ENCODE measurements at regions not wholly inside any gene's neighbourhood (a gene's known extent, or its start where the extent isn't known, plus 50 kb on each side); places are given as distances from the start of the nearest gene placed in this dataset.

- H3K4me1 ChIP-seq (ENCODE audit: control insufficient read depth in 3 of 3, insufficient read depth in 3 of 3, low read length in 3 of 3): no peaks in the 10 kb centered on the region
- H3K9ac ChIP-seq (ENCODE audit: low read depth in 1 of 3, low read length in 3 of 3): no peak overlapping the region
- no peaks in the 10 kb centered on the region for H3K36me3 ChIP-seq (ENCODE audit: control insufficient read depth in 3 of 3, insufficient read depth in 3 of 3, low read length in 3 of 3)
- no peak overlapping the region for H3K4me3 ChIP-seq (ENCODE audit: low read length in 3 of 3)
- H3K27me3 ChIP-seq (ENCODE audit: control insufficient read depth in 3 of 3, insufficient read depth in 3 of 3, low read length in 3 of 3): no peaks in the 10 kb centered on the region
- H3K9me3 ChIP-seq (ENCODE audit: control insufficient read depth in 3 of 3, low read length in 3 of 3): no peaks in the 10 kb centered on the region
- no peak overlapping the region for H3K27ac ChIP-seq (ENCODE audit: low read depth, low read length)
Measured at GRCh38 chr4:17152941-17153540, 254.6 kb upstream of the LDB2 start.

GRCh38 chr4:17142232-17142711, 243.8 kb upstream of the LDB2 start:
- H3K9me3 ChIP-seq (ENCODE audit: control insufficient read depth in 3 of 3, low read length in 3 of 3): peaks cover 0 to 2% (median 0%) of the 10 kb centered on the region in 3 donors
- no peaks in the 10 kb centered on the region for H3K4me1 ChIP-seq (ENCODE audit: control insufficient read depth in 3 of 3, insufficient read depth in 3 of 3, low read length in 3 of 3)
- H3K4me3 ChIP-seq (ENCODE audit: low read length in 3 of 3): no peak overlapping the region
- H3K36me3 ChIP-seq (ENCODE audit: control insufficient read depth in 3 of 3, insufficient read depth in 3 of 3, low read length in 3 of 3): no peaks in the 10 kb centered on the region
- no peak overlapping the region for H3K9ac ChIP-seq (ENCODE audit: low read depth in 1 of 3, low read length in 3 of 3)
- no peak overlapping the region for H3K27ac ChIP-seq (ENCODE audit: low read depth, low read length)
- no peaks in the 10 kb centered on the region for H3K27me3 ChIP-seq (ENCODE audit: control insufficient read depth in 3 of 3, insufficient read depth in 3 of 3, low read length in 3 of 3)

- Histone ChIP-seq H3K9ac (ENCODE audit: low read depth in 1 of 3, low read length in 3 of 3) (no peak overlapping the region), H3K27ac (ENCODE audit: low read depth, low read length) (no peak overlapping the region), H3K4me3 (ENCODE audit: low read length in 3 of 3) (no peak overlapping the region), H3K4me1 (ENCODE audit: control insufficient read depth in 3 of 3, insufficient read depth in 3 of 3, low read length in 3 of 3) (no peaks in the 10 kb centered on the region), H3K9me3 (ENCODE audit: control insufficient read depth in 3 of 3, low read length in 3 of 3) (peaks cover 0 to 2% (median 0%) of the 10 kb centered on the region in 3 donors), H3K27me3 (ENCODE audit: control insufficient read depth in 3 of 3, insufficient read depth in 3 of 3, low read length in 3 of 3) (no peaks in the 10 kb centered on the region), H3K36me3 (ENCODE audit: control insufficient read depth in 3 of 3, insufficient read depth in 3 of 3, low read length in 3 of 3) (no peaks in the 10 kb centered on the region)
Measured at GRCh38 chr4:17138847-17139246, 240.4 kb upstream of the LDB2 start.

GRCh38 chr4:17134565-17134964, 236.1 kb upstream of the LDB2 start:
- H3K4me3 ChIP-seq (ENCODE audit: low read length in 3 of 3): no peak overlapping the region
- H3K4me1 ChIP-seq (ENCODE audit: control insufficient read depth in 3 of 3, insufficient read depth in 3 of 3, low read length in 3 of 3): no peaks in the 10 kb centered on the region
- no peak overlapping the region for H3K27ac ChIP-seq (ENCODE audit: low read depth, low read length)
- no peaks in the 10 kb centered on the region for H3K27me3 ChIP-seq (ENCODE audit: control insufficient read depth in 3 of 3, insufficient read depth in 3 of 3, low read length in 3 of 3)
- H3K9ac ChIP-seq (ENCODE audit: low read depth in 1 of 3, low read length in 3 of 3): no peak overlapping the region
- no peaks in the 10 kb centered on the region for H3K36me3 ChIP-seq (ENCODE audit: control insufficient read depth in 3 of 3, insufficient read depth in 3 of 3, low read length in 3 of 3)
- peaks cover 0 to 2% (median 0%) of the 10 kb centered on the region in 3 donors for H3K9me3 ChIP-seq (ENCODE audit: control insufficient read depth in 3 of 3, low read length in 3 of 3)

- Histone ChIP-seq H3K27ac (ENCODE audit: low read depth, low read length) (no peak overlapping the region), H3K4me3 (ENCODE audit: low read length in 3 of 3) (no peak overlapping the region), H3K9me3 (ENCODE audit: control insufficient read depth in 3 of 3, low read length in 3 of 3) (no peaks in the 10 kb centered on the region), H3K27me3 (ENCODE audit: control insufficient read depth in 3 of 3, insufficient read depth in 3 of 3, low read length in 3 of 3) (no peaks in the 10 kb centered on the region), H3K9ac (ENCODE audit: low read depth in 1 of 3, low read length in 3 of 3) (no peak overlapping the region), H3K36me3 (ENCODE audit: control insufficient read depth in 3 of 3, insufficient read depth in 3 of 3, low read length in 3 of 3) (no peaks in the 10 kb centered on the region), H3K4me1 (ENCODE audit: control insufficient read depth in 3 of 3, insufficient read depth in 3 of 3, low read length in 3 of 3) (no peaks in the 10 kb centered on the region)
Measured at GRCh38 chr4:17134100-17134499, 235.7 kb upstream of the LDB2 start.

- H3K4me3 ChIP-seq (ENCODE audit: low read length in 3 of 3): no peak overlapping the region
- H3K9me3 ChIP-seq (ENCODE audit: control insufficient read depth in 3 of 3, low read length in 3 of 3): no peaks in the 10 kb centered on the region
- no peak overlapping the region for H3K27ac ChIP-seq (ENCODE audit: low read depth, low read length)
- no peak overlapping the region for H3K9ac ChIP-seq (ENCODE audit: low read depth in 1 of 3, low read length in 3 of 3)
- no peaks in the 10 kb centered on the region for H3K4me1 ChIP-seq (ENCODE audit: control insufficient read depth in 3 of 3, insufficient read depth in 3 of 3, low read length in 3 of 3)
- no peaks in the 10 kb centered on the region for H3K36me3 ChIP-seq (ENCODE audit: control insufficient read depth in 3 of 3, insufficient read depth in 3 of 3, low read length in 3 of 3)
- H3K27me3 ChIP-seq (ENCODE audit: control insufficient read depth in 3 of 3, insufficient read depth in 3 of 3, low read length in 3 of 3): no peaks in the 10 kb centered on the region
Measured at GRCh38 chr4:17132226-17132625, 233.8 kb upstream of the LDB2 start.

- Histone ChIP-seq H3K9ac (ENCODE audit: low read depth in 1 of 3, low read length in 3 of 3) (no peak overlapping the region), H3K9me3 (ENCODE audit: control insufficient read depth in 3 of 3, low read length in 3 of 3) (no peaks in the 10 kb centered on the region), H3K4me3 (ENCODE audit: low read length in 3 of 3) (no peak overlapping the region), H3K27me3 (ENCODE audit: control insufficient read depth in 3 of 3, insufficient read depth in 3 of 3, low read length in 3 of 3) (no peaks in the 10 kb centered on the region), H3K36me3 (ENCODE audit: control insufficient read depth in 3 of 3, insufficient read depth in 3 of 3, low read length in 3 of 3) (no peaks in the 10 kb centered on the region), H3K27ac (ENCODE audit: low read depth, low read length) (no peak overlapping the region), H3K4me1 (ENCODE audit: control insufficient read depth in 3 of 3, insufficient read depth in 3 of 3, low read length in 3 of 3) (no peaks in the 10 kb centered on the region)
Measured at GRCh38 chr4:17128268-17128667, 229.8 kb upstream of the LDB2 start.

- H3K9ac ChIP-seq (ENCODE audit: low read depth in 1 of 3, low read length in 3 of 3): no peak overlapping the region
- H3K4me1 ChIP-seq (ENCODE audit: control insufficient read depth in 3 of 3, insufficient read depth in 3 of 3, low read length in 3 of 3): no peaks in the 10 kb centered on the region
- H3K27ac ChIP-seq (ENCODE audit: low read depth, low read length): no peak overlapping the region
- no peaks in the 10 kb centered on the region for H3K36me3 ChIP-seq (ENCODE audit: control insufficient read depth in 3 of 3, insufficient read depth in 3 of 3, low read length in 3 of 3)
- no peaks in the 10 kb centered on the region for H3K27me3 ChIP-seq (ENCODE audit: control insufficient read depth in 3 of 3, insufficient read depth in 3 of 3, low read length in 3 of 3)
- no peaks in the 10 kb centered on the region for H3K9me3 ChIP-seq (ENCODE audit: control insufficient read depth in 3 of 3, low read length in 3 of 3)
- no peak overlapping the region for H3K4me3 ChIP-seq (ENCODE audit: low read length in 3 of 3)
Measured at GRCh38 chr4:17126321-17126966, 228.0 kb upstream of the LDB2 start.

GRCh38 chr4:17124767-17125166, 226.3 kb upstream of the LDB2 start:
- no peak overlapping the region for H3K27ac ChIP-seq (ENCODE audit: low read depth, low read length)
- no peaks in the 10 kb centered on the region for H3K27me3 ChIP-seq (ENCODE audit: control insufficient read depth in 3 of 3, insufficient read depth in 3 of 3, low read length in 3 of 3)
- no peaks in the 10 kb centered on the region for H3K36me3 ChIP-seq (ENCODE audit: control insufficient read depth in 3 of 3, insufficient read depth in 3 of 3, low read length in 3 of 3)
- H3K4me3 ChIP-seq (ENCODE audit: low read length in 3 of 3): no peak overlapping the region
- H3K9ac ChIP-seq (ENCODE audit: low read depth in 1 of 3, low read length in 3 of 3): no peak overlapping the region
- no peaks in the 10 kb centered on the region for H3K4me1 ChIP-seq (ENCODE audit: control insufficient read depth in 3 of 3, insufficient read depth in 3 of 3, low read length in 3 of 3)
- no peaks in the 10 kb centered on the region for H3K9me3 ChIP-seq (ENCODE audit: control insufficient read depth in 3 of 3, low read length in 3 of 3)

GRCh38 chr4:17120761-17121160, 222.3 kb upstream of the LDB2 start:
- H3K27me3 ChIP-seq (ENCODE audit: control insufficient read depth in 3 of 3, insufficient read depth in 3 of 3, low read length in 3 of 3): no peaks in the 10 kb centered on the region
- no peaks in the 10 kb centered on the region for H3K36me3 ChIP-seq (ENCODE audit: control insufficient read depth in 3 of 3, insufficient read depth in 3 of 3, low read length in 3 of 3)
- no peak overlapping the region for H3K27ac ChIP-seq (ENCODE audit: low read depth, low read length)
- H3K4me3 ChIP-seq (ENCODE audit: low read length in 3 of 3): no peak overlapping the region
- no peak overlapping the region for H3K9ac ChIP-seq (ENCODE audit: low read depth in 1 of 3, low read length in 3 of 3)
- no peaks in the 10 kb centered on the region for H3K9me3 ChIP-seq (ENCODE audit: control insufficient read depth in 3 of 3, low read length in 3 of 3)
- no peaks in the 10 kb centered on the region for H3K4me1 ChIP-seq (ENCODE audit: control insufficient read depth in 3 of 3, insufficient read depth in 3 of 3, low read length in 3 of 3)
